ENCODE measurements at regions not wholly inside any gene's neighbourhood (a gene's known extent, or its start where the extent isn't known, plus 50 kb on each side); places are given as distances from the start of the nearest gene placed in this dataset.

GRCh38 chr2:215836881-215837280 is 176.5 kb downstream of the MREG start:
- no peak for DNase-seq (ENCODE audit: low read depth)
- TF ChIP-seq CTCF (IDR thresholded peaks at IDR 0.05; ENCODE audit: insufficient read depth, low read depth, low read length, missing control alignments), result no peak
- no peak overlapping the region for H3K4me3 ChIP-seq (ENCODE audit: low read depth, low read length)

- no peak overlapping the region for H3K4me3 ChIP-seq (ENCODE audit: low read depth, low read length)
- DNase-seq (ENCODE audit: low read depth), result no peak
- no peak for TF ChIP-seq CTCF (IDR thresholded peaks at IDR 0.05; ENCODE audit: insufficient read depth, low read depth, low read length, missing control alignments)
Observed at GRCh38 chr2:215835657-215836056, 177.7 kb downstream of the MREG start.

- no peak overlapping the region for H3K4me3 ChIP-seq (ENCODE audit: low read depth, low read length)
- TF ChIP-seq CTCF (IDR thresholded peaks at IDR 0.05; ENCODE audit: insufficient read depth, low read depth, low read length, missing control alignments), result no peak
- DNase-seq (ENCODE audit: low read depth), result no peak
Observed at GRCh38 chr2:215835231-215835630, 178.1 kb downstream of the MREG start.

- DNase-seq (ENCODE audit: low read depth), result no peak
- TF ChIP-seq CTCF (IDR thresholded peaks at IDR 0.05; ENCODE audit: insufficient read depth, low read depth, low read length, missing control alignments), result no peak
- no peak overlapping the region for H3K4me3 ChIP-seq (ENCODE audit: low read depth, low read length)
Observed at GRCh38 chr2:215833531-215834162, 179.7 kb downstream of the MREG start.

- no peak overlapping the region for H3K4me3 ChIP-seq (ENCODE audit: low read depth, low read length)
- no peak for DNase-seq (ENCODE audit: low read depth)
- TF ChIP-seq CTCF (IDR thresholded peaks at IDR 0.05; ENCODE audit: insufficient read depth, low read depth, low read length, missing control alignments), result no peak
Observed at GRCh38 chr2:215832791-215833190, 180.6 kb downstream of the MREG start.

GRCh38 chr2:215831296-215831913 is 181.9 kb downstream of the MREG start:
- no peak overlapping the region for H3K4me3 ChIP-seq (ENCODE audit: low read depth, low read length)
- no peak for DNase-seq (ENCODE audit: low read depth)
- TF ChIP-seq CTCF (IDR thresholded peaks at IDR 0.05; ENCODE audit: insufficient read depth, low read depth, low read length, missing control alignments), result no peak

GRCh38 chr2:215830304-215830703 is 183.0 kb downstream of the MREG start:
- no peak for TF ChIP-seq CTCF (IDR thresholded peaks at IDR 0.05; ENCODE audit: insufficient read depth, low read depth, low read length, missing control alignments)
- DNase-seq (ENCODE audit: low read depth), result no peak
- H3K4me3 ChIP-seq (ENCODE audit: low read depth, low read length), result no peak overlapping the region

Data from GM12865 (cell line).